RPMI8226 (cell line): ENCODE measurements at regions not wholly inside any gene's neighbourhood (a gene's known extent, or its start where the extent isn't known, plus 50 kb on each side); places are given as distances from the start of the nearest gene placed in this dataset.

Experiments
- DNase-seq: peaks from one replicate; pipeline ENCODE4 v3.0.0-alpha.2; 2015

DNA sequence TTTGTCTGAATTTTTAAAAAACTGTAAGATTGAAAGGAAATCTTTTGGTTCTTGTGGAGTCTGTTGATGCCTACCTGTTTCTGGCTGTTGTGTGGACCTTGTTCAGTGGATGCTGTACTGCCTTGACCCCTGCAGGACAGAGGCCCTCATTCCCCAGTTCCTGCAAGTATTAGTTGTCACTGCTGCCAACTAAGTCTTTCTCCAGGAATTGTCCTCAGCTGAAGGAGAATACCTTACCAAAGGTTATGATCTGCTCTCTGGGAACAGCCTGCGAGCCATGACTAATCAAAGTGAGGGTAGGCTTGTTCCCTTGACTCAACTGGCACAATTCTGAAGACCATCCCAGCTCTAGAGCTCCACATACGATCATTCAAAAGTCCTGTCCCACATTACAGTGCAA is 145.3 kb upstream of the FST start:
- no peak for DNase-seq

- DNase-seq, result no peak
Measured at GRCh38 chr5:53337827-53338226, 142.6 kb upstream of the FST start.

- DNase-seq, result no peak
Measured at GRCh38 chr5:53338971-53339370, 141.5 kb upstream of the FST start.

- no peak for DNase-seq
Measured at GRCh38 chr5:53339962-53340540, 140.4 kb upstream of the FST start.

GRCh38 chr5:53340956-53341750 is 139.3 kb upstream of the FST start:
- DNase-seq, result no peak

DNA sequence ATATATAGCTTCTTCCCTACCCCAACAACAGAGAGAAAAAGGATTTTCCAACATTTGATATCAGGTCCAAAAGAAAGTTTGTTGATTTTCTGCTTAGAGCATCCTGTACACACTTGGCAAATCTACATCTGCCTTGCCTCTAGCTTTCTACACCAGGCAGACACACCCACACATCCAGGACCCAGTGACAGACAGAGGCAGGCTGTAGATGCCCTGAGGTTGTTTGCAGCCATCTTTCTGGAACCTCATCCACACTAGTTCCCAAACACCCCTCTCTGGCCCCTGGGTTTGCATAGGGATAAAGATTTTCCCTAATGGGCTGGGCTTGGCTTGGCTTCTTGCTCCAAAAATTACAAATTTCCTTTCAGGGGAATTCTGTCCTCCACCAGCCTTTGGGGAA is 138.2 kb upstream of the FST start:
- no peak for DNase-seq

DNA sequence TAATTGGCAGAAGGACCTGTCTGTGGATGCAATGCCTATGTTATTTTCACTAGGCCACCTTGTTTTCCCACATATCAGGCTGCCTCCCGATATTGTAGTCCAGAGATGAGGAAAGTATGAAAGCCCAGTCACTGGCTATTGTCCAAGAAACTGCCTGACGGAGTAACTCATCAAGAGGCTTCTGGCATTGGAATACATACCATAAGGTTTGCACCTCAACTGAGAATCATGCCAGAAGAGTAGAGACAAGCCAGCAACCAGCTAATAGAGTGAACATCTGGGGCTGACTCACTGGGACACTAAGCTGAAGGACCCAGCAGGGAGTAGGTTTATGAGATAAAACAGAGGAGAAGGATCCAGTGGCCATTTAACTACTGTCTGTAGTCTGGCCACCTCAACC is 137.2 kb upstream of the FST start:
- no peak for DNase-seq

- DNase-seq, result no peak
Measured at GRCh38 chr5:53350368-53350767, 130.1 kb upstream of the FST start.

DNA sequence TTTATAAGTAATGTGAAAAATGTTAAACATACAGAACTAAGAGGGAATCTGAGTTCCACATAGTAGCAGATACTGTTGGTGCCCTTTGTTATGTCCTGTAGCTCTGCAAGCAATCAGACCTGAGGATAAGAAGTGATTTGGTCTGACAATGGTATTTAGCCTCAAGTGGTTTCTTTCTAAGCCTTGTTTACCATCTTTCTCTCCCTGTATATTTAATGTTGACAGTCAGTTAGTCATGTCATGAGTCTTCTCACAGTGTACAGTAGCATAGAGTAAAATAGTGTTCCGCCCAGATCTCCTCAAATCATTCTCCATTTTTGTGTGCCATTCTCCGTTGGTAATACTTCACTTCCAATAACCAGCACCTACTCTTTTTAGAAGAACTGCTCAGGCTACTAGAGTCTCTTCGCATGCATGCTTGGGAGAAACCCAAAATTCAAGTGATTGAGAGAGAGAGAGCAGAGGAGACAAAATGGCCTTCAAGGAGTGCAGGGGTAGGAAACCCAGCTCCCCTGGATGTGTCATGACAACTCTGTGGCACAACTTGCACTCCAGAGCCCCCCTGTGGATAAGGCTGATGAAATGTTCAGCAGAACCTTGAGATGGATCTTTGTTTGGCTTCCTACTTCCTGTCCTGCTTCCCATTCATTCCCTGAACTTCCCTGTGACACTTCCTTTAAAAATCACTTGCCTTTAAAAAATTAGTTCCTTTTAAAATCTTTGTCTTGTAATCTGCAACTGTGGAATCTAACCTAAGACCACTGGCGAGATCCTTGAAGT is 129.2 kb upstream of the FST start:
- DNase-seq, result no peak

- no peak for DNase-seq
Measured at GRCh38 chr5:53355316-53355715, 125.1 kb upstream of the FST start.

DNA sequence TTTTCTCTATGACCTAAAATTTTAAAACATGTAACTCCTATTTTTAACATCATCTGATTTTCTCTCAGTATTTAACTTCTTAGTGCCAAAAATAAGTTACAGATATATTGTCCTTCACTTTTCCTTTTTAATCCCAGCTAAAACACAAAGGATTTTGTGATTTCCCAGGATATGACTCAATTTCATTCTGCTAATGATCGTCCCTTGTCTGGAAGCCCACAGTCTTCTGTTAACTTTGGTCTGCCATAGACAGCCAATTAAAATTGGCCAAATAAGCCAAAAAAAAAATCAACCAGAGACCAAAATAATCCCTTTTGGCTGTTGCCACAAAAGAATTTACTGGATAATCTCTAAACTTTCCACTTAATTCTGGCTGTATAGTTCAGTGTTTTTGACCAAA is 124.5 kb upstream of the FST start:
- DNase-seq, result no peak

GRCh38 chr5:53357439-53357838 is 123.0 kb upstream of the FST start:
- no peak for DNase-seq

- no peak for DNase-seq
Measured at GRCh38 chr5:53358794-53359193, 121.6 kb upstream of the FST start.

DNA sequence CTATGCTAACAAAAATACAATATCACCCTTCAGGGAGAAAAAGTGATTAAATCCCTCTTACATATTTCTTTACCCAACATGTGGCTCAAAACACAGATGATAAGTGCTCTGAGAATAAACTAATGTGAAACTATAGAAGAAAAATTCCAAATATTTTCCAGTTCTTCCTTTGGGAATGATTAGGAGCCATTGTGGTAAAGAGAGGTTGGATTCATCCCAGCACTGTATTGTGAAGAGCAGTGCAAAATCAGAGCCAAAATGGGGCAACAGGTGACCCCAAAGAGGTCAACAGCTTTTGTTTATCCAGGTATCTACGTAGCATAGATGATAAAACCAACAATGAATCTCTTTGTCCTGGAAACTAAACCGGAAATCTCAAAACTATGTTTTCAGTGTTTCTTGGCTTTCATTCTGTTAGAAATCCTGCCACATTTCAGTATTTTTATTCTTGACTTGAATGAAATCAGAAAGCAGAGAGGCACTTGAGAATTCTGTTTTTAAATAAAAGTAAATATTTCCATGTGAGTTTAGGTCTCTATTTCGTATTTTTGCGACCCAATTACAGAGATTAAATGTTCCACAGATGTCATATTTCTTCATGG is 120.4 kb upstream of the FST start:
- DNase-seq, result no peak

DNA sequence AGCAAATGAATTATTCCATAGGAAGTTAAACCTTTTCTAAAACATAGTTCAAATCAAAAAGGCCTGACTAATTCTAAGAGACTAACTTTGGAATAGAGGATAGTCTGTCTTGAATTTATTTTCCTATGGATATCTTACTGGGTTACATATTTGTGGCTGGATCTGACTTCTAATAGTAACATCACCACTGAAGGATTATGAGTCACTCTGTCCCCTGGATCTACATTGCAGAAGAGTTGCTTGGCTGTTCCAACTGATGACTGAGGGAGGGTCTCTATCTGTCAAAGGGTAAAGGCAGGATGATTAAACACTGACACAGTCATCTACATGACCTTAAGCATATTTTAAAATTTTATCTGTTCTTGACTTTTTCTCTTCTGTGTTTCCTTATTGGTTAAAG is 119.6 kb upstream of the FST start:
- DNase-seq, result no peak

DNA sequence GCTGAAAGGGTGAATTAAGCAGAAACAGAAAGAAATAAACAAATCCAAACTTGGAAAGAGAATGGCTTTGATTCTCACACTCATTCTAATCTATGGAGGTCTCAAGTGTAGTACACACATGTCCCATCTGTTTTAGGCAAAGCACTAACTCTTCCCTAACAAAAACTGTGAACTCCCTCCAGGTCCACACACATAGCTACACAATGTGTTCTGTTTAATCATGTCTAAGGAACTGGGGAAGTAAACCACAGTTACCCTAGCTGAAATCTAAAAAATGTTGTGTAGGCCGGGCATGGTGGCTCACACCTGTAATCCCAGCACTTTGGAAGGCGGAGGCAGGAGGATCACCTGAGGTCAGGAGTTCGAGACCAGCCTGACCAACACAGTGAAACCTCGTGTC is 118.7 kb upstream of the FST start:
- DNase-seq, result no peak

- DNase-seq, result no peak
Measured at GRCh38 chr5:53362521-53362941, 117.9 kb upstream of the FST start.

GRCh38 chr5:53364061-53364460 is 116.4 kb upstream of the FST start:
- no peak for DNase-seq

DNA sequence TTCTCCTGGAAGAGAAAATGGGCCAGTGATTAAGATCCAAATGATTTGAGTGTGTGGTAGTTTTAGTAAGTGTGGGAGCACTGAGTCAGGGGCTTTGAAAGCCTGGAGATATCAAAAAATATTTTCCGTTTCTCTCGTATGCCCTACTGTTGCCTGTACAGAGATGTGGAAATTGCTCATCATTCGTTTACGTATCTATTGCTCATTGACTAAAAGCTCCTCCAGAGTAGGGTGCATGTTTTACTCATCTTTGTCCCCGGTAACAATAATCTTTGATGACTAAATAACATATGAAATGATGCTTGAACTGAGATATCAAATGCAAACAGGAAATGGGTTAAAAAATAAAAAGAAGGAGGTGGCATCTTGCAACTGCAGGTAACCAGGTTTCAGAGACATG is 114.2 kb upstream of the FST start:
- no peak for DNase-seq

DNA sequence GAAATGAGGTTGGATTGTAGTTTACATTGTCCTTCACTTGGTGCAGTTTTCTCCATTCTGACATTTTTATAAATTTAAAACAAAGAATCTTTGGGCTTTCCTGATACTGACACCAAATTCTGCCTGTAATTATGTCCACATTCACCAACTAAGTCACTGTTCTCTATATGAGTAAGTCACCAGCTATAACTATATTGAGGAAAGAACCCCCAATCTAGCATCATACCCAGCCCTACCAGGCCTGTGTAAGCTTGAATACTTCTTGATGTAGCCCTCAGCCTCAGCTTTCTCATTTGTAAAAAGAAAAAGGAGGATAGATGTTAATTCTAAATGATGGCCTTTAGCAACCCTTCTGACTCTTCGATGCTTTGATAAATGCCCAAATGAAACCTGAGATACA is 112.7 kb upstream of the FST start:
- no peak for DNase-seq

- DNase-seq, result no peak
Measured at GRCh38 chr5:53368516-53368915, 111.9 kb upstream of the FST start.

DNA sequence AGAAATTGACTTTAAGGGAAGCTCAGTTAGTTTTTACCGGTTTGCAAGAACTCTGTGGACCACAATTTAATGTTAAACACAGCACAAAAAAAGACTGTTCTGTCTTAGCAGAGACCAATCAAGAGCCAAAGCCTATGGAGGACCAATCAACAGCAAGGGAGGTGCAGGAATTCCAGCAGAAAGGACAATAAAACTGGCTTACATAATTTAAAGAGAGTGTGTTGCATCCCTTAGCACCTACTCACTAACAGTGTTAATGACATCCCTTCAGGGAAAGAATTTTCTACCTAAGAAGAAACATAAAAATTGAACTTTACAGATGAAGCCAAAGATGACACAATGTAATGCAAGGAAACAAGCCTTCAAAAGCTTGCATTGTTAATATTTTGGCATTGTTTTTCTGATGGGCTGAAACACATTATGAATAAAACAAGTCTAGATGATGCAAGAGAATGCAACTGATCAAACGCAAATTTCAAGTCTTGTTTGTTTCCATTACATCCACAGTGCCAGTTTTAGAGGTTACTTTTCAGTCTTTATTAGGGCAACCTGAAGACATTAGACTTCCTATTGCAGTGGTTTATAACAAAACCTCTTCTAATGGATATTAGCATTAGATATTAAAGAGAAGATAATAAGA is 111.3 kb upstream of the FST start:
- no peak for DNase-seq

GRCh38 chr5:53369681-53370080 is 110.7 kb upstream of the FST start:
- no peak for DNase-seq
